OCI-M1 (cell line): ENCODE measurements at regions not wholly inside any gene's neighbourhood (a gene's known extent, or its start where the extent isn't known, plus 50 kb on each side); places are given as distances from the start of the nearest gene placed in this dataset.
"Not testable (repeated sequence)": the region's sequence is repeated elsewhere in the genome, so short reads cannot be mapped to it uniquely, and the experiment has no call there.

Experiments used
- DNase-seq: peaks from one replicate; lab custom pipeline; 2025; lab: John Stamatoyannopoulos, UW

DNA sequence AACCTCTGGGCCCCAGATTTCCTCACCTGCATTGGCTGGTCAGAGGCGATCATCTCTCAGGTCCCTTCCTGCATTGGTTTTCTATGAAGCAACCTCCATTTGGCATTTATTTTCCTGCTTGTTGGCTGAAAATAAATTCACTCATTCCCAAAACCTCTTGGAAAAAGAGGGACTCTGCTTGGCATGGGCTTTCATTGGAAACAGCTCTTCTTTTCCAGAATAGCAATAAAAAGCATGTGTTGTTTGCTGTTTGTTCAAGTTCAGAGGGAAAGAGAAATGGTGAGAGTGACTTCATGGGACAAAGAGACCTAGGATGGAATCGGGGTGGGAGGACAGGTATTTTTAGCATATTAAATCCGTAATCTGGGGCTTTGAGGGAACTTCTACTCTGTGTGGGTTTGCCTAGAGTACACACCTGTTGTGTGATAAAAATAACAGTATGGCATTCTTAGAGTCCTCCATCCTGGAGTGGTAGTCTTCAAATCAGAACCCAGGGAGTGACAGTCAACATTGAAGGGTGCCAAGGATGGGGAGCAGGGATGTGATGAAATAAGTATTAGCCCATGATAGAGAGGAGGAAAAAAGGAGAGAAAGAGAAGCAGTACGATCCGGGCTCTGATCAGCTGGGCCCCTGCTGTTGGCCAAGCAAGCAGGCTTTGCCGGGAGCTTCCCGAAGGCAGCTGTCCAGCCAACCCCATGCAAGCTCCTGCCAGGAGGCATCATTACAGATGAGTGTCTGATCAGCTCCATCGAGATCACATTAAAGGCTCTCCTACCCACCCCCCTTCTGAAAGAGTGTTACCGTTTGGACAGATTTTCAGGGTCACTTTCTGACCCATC is 131.9 kb upstream of the NFIA start:
- DNase-seq, result no peak

GRCh38 chr1:60949826-60950197 is 132.5 kb upstream of the NFIA start:
- DNase-seq, result no peak

- DNase-seq, result no peak
Measured at GRCh38 chr1:60949154-60949825, 133.1 kb upstream of the NFIA start.

- no peak for DNase-seq
Measured at GRCh38 chr1:60948486-60948885, 133.9 kb upstream of the NFIA start.

- DNase-seq, result no peak
Measured at GRCh38 chr1:60947367-60947766, 135.0 kb upstream of the NFIA start.

DNA sequence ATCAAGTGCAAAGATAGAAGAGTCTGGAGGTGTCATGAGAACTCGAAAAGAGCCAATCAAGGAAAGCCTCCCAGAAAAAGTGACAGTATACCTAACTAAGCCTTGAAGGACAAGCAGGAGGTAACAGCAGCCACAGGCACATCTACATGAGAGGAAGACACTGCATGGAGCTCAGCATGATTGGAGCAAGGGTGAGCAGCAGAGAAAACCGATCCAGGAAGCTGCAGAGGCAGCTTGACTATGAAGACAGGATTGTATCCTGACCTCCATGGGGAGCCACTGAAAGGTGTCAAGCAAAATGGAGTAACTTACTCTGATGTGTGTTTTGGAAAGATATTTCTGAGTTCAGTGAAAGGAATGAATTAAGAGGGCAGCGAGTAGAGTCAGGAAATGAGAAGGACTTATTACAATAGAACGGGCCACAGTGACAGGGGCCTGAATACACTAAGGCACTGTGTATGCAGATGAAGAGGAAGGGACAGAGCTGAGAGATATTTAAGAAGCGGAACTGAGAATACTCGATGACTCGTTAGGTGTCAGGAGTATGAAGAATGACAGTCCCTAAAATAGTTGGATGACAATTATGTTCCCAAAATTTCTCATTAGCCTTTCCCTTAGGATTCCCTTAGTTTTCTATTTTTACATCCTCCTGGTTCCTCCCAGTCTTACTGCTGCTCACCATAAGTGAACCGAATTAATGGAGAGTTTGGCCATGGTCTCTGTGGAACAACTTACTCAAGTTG is 139.3 kb upstream of the NFIA start:
- DNase-seq, result no peak

DNA sequence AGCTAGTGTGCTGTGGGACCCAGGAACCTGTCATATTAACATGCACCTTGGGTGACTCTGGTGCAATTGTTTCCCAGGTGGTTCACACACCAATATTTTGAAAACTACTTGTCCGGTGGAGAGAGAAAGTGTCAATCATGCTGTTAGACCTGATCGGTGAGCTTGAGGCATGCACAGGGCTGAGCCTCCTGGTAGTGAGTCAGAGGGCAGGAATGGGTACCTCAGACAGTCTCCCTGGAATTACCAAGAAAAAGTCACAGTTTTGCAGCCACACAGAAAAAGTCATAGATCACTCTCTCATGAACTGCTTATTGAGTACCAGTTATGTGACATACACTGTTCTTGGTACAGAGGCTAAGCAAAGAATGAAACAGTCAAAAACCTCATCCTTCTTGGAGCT is 140.1 kb upstream of the NFIA start:
- no peak for DNase-seq

GRCh38 chr1:60940685-60941084 is 141.7 kb upstream of the NFIA start:
- DNase-seq, result not testable (repeated sequence)

- no peak for DNase-seq
Measured at GRCh38 chr1:60937720-60938119, 144.6 kb upstream of the NFIA start.

GRCh38 chr1:60936591-60937342 is 145.6 kb upstream of the NFIA start:
- no peak for DNase-seq

DNA sequence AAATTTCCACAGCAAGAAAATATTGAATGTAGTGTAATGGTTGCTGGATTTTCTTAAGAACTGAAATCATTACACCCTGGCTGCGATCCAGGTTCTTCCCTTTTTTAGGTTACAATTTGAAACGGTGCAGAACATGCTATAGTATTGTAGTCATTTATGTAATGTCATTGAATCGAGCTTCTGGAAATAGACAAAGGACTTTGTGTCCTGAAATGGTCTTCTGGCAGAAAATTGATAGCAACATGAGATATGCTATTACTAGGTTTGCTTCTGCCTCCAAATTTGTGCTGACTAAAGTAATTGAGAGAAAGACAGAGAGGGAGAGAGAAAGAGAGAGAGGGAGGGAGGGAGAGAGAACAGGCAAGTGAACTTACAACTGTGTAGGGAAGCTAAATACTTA is 146.2 kb upstream of the NFIA start:
- peak; percentile 35 for DNase-seq

- DNase-seq, result no peak
Measured at GRCh38 chr1:60935599-60936110, 146.7 kb upstream of the NFIA start.

DNA sequence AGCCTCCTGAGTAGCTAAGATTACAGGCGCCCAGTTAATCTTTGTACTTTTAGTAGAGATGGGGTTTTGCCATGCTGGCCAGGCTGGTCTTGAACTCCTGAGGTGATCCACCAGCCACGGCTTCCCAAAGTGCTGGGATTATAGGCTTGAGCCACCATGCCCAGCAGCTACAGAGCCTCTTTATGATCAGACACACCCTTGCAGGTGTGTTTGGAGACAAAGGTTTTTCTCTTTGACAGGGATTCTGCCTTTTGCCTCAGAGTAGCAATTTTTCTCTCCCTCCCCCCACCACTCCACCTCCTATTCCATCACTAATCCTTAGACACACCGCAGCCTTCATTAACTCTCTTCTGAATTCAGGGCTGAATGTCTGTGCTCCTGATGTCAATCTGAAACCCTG is 152.2 kb upstream of the NFIA start:
- DNase-seq, result no peak

DNA sequence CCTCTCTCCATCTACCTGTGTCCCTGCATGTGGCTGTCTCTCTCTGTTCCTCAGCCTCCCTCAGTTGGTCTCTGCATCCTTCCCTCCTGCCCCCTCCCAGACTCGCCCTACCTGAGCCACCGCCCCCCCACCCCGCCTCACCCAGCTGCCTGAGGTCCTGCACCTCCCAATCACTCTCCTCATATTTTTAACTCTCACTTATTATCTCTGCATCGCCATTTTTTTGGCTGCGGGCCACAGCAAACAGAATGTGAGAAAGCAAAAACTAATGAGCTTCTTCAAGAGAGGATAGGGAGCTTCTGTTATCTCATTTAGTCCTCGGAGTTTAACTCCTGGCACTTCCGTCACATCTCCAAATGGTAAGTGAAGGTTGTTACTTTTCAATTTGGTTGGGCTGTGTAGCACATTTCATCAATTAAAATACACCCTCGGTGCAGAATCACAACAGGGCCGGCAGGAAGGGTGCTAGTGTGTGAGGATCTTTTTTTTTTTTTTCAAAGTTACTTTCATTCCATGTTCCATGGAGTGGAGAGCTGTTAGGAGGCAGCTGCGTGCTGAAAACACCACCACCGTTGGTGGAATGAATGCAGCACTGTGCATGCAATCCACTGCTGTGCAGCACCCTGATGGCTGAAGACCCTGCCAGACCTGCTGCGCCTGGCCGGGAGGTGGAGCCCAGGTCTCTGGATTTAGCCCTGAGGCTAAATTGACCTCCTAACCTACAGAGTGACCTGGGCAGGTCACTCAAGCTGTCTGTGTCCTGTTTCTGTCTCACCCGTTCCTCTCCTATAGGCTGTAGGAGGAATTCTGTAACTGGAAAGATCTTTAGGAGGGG is 157.2 kb upstream of the NFIA start:
- DNase-seq, result peak; percentile 48

DNA sequence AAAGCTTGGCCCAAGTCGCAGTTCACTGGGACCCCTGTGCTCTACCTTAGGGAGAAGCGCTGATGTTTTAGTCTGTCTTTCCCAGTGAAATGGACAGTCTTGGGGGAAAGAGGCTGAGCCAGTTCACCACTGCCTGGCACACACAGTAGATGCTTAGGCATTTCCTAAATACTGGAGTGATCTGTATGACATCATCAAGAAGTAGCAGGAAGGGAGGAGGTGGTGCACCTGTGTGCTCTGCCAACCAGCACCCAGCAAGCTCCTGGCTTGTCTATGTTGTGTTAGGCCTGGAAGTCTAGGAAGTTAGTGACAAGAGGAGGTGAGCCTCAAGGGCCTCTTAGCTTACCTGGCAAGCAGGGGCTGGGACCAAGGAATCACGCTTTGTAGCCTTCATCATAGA is 158.2 kb upstream of the NFIA start:
- DNase-seq, result no peak

DNA sequence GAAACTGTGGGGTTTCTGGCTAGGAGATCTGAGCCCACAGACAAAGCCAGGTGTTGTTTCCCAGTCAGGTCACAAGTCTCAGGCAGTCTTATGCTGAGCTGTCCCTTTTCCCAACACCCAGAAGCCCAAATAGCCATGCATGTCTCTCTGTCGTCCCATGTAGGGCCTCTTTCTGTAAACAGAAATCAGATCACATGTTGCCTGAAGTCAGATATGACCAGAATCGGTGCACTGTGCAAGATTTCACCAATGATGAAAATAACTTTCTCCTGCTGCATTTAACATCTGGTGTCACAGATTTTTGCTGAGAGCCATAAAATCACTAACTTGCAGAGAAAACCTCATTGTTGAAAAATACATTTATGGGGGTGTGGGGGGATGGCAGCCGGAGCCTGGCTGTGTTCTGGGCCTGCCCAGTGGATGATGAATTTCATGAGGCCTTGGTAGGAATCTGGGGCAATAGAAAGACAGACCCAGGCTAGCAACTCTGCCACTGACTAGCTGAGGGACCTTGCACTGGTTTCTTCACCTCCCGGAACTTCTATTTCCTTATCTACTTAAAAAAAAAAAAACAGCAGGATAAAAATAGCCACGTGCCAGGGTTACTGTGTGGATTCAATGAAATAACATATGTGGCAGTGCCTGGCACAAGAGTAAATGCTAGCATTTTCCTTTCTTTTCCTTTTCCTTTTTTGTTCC is 158.8 kb upstream of the NFIA start:
- no peak for DNase-seq

DNA sequence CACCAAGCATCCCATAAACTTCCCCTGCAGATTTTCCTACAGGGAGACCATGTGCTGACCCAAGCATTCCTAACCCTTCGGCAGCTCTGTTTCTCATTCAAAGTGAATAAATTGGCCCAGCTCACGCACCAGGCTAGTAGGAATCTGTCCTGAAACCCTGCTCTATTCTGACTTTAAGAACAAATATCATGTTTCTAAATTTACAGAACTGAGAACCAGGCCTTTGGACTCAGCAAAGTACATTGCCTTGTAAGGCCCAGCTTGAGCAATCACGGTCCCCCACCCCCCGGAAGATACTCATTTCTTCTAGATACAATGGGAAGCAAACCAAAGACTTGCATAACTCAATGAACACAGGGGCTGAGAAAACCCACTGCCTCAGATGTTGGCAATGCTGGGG is 160.1 kb upstream of the NFIA start:
- no peak for DNase-seq

- DNase-seq, result no peak
Measured at GRCh38 chr1:60921175-60921574, 161.2 kb upstream of the NFIA start.

- DNase-seq, result no peak
Measured at GRCh38 chr1:60920561-60920960, 161.8 kb upstream of the NFIA start.

DNA sequence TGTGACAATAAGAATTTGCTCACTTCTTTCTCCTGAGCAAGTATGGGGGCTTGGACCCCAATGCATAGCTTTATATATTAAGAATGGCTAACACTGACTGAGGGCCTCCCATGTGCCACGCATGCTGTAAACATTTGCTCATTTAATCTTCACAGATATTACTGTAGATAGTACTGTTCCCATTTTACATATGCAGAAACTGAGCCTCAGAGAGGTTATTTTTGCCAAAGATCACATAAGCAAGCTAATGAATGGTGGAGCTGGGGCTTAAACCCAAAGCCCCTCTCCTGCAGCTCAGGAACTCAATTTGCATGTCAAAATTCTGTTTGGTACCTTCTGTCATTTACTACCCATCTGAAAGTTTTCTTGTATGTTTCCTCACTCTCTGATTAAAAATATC is 163.5 kb upstream of the NFIA start:
- no peak for DNase-seq

DNA sequence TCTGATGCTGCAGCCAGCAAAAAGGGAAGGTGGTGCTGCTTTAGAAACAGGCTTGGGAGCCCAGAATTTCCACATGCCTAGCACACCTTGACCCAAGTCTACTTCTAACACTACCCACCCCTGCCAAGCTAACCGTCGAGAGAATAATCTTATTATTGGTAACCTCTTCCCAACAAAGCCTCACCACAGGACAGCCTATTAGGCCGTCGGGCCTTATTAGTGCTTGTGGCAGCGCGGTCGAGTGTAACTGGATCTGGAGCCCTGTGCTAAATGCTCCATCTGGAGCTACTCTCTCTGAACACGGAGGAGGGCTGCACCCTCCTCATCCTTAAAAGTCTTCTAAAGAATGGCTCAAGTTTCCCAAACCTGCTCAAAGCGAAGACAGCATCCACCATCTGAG is 165.5 kb upstream of the NFIA start:
- DNase-seq, result no peak
